ENCODE measurements at regions not wholly inside any gene's neighbourhood (a gene's known extent, or its start where the extent isn't known, plus 50 kb on each side); places are given as distances from the start of the nearest gene placed in this dataset.

DNA sequence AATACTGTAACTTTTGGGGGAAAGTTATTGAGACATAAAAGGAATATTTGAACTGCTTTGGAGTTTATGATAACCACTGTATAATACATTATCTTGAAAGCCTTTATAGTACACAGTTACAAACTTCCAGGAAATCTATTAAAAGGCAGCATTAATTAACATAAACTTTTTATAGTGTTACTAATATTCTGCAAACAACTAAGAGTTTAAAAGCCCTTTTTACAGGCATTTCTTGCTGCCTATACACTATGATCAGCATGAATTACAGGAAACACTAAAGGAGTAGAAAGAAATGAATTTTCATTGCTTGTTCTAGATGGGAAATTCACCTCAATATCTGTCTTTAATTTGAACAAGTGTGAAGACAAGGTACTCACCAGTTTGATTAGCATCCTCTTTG lies 252.3 kb upstream of the ZFP64 start:
- no peak for TF ChIP-seq POLR2A (IDR thresholded peaks at IDR 0.05)
- TF ChIP-seq, protein P1, sequence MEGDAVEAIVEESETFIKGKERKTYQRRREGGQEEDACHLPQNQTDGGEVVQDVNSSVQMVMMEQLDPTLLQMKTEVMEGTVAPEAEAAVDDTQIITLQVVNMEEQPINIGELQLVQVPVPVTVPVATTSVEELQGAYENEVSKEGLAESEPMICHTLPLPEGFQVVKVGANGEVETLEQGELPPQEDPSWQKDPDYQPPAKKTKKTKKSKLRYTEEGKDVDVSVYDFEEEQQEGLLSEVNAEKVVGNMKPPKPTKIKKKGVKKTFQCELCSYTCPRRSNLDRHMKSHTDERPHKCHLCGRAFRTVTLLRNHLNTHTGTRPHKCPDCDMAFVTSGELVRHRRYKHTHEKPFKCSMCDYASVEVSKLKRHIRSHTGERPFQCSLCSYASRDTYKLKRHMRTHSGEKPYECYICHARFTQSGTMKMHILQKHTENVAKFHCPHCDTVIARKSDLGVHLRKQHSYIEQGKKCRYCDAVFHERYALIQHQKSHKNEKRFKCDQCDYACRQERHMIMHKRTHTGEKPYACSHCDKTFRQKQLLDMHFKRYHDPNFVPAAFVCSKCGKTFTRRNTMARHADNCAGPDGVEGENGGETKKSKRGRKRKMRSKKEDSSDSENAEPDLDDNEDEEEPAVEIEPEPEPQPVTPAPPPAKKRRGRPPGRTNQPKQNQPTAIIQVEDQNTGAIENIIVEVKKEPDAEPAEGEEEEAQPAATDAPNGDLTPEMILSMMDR (IDR thresholded peaks at IDR 0.05 in 8 of 11, conservative IDR thresholded peaks at IDR 0.05 in 3 of 11): no peak

All from spleen (tissue), 7 donors.